HG02840 (cell line): ENCODE measurements at regions not wholly inside any gene's neighbourhood (a gene's known extent, or its start where the extent isn't known, plus 50 kb on each side); places are given as distances from the start of the nearest gene placed in this dataset.
A peak's percentile ranks its signal among the peaks of the same experiment; 100 is the strongest.
"Not testable (repeated sequence)": the region's sequence is repeated elsewhere in the genome, so short reads cannot be mapped to it uniquely, and the experiment has no call there.

Experiments used
- ATAC-seq: cut with Tn5 transposase; IDR thresholded peaks from one replicate; pipeline ENCODE4 v1.9.1; 2021; ENCODE audit warnings: mild to moderate bottlenecking, moderate library complexity, moderate number of reproducible peaks; ENCODE audit not compliant: unreplicated experiment, low FRiP score

DNA sequence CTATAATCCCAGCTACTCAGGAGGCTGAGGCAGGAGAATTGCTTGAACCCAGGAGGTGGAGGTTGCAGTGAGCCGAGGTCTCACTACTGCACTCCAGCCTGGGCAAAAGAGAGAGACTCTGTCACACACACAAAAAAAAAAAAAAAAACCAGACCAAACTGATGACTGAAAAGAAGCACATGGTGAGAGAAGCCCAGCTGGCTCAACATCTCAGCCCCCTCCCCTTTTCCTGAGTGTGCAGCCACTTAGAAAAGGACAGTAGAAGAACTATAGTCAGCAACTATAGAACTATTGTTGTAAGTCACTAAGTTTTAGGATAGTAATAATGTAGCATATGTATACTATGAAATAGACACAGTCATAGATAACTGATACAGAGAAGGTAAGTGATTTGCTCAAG lies 87.2 kb upstream of the RALGPS2 start:
- no peak for ATAC-seq

- ATAC-seq: no peak
Measured at GRCh38 chr1:178639326-178639725, 85.7 kb upstream of the RALGPS2 start.

DNA sequence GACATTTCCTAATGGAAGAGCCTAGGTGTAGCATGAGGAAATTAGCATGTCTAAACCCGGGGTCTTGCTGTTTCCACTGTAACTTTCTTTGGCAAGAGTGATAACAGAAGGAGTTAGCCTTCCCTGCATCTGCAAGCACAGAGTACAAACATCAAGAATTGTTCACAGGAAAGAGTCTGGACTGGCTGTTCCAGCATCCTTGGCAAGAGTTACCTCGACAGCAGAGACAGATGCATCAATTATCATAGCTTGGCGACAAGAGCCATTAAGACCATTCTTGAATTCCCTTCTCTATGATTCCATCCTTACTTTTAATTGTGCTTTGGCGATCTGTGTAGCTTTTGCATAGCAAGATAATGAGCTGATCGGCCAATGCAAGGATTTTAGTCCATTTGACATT lies 82.8 kb upstream of the RALGPS2 start:
- no peak for ATAC-seq

DNA sequence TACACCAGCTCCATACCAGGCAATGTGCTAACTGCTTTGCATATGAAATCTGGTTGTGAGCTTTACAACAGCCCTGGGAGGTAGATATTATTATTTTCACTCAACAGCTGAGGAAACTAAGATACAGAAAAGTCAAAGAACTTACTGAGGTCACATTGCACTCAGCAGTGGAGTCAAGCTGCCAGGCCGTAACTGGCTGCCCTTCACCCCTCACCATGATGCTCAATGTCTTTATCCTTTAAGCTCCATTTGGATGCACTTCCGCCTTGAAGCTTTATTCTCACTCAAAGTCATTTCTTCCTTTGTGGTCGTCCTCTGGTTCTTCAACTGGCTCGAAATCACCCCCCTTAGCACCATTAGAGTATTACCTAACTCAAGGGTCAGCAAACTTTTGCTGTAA lies 81.7 kb upstream of the RALGPS2 start:
- ATAC-seq: no peak

DNA sequence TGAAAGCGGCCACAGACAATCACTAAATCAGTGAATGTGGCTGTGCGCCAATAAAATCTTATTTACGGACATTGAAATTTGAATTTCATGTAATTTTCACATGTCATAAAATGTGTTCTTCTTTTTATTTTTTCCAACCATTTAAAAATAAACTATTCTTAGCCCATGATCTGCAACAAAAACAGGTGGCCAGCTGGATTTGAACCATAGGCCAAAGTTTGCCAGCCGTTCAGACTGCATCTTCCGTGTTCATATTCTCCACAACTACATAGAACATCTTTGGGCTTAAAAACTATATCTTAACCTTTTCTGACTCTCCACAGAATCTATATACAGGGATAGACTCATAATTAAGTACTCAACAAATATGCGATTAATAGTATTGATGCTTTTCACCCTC lies 81.2 kb upstream of the RALGPS2 start:
- no peak for ATAC-seq

DNA sequence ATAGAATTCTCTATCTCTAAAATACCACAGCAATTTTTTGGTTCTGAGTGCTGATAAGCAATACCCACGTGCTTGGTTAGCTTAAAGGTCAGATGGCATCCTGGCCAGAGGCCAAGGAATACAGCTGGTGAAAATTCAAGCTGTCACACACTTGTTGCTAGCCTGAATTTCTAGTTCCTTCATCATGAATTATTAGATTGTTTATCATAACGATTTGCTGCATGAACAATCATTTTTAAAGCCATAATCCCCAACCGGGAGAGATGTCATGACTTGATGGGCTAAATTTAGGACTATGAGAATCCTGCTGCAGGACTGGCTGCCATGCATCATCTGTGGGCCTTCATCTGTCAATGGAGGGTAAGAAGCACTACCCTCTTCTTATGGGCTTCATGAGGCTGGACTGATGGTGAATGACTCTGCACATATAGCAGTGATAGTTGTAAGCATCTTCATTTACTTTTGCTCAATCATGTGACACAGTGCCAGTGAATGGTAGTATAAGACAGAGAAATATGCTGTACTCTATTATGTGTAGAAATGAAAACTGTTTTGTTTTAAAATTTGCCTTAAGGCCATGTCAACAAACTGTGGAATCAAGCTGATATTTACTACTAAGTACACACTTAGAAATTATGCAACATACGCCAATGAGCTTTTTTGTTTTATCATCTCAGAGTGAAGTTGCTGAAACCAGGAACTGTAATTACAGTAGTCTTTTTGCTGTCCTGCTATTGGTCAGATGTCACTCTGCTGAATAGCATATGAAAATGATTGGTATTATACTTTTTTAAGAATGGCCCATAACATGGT lies 80.5 kb upstream of the RALGPS2 start:
- ATAC-seq: no peak

GRCh38 chr1:178645157-178645807 lies 79.8 kb upstream of the RALGPS2 start:
- ATAC-seq: no peak

DNA sequence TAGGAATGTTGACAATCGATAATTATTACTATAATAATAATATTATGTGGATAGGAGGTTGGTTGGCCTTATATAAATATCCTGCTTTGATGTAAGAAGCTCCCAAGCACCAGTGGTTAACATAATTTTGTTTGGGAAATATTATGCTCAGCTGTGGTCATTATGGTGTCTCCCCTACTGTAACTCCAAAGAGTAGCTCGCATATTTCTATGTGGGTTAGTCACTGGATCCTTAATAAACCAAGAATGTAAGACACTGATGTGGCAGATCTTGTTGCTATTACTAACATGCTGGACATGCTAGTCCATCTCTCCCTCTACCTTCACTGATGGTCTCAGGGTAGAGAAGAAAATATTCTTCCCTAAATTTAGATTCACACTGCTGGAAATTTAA lies 79.2 kb upstream of the RALGPS2 start:
- ATAC-seq: no peak

DNA sequence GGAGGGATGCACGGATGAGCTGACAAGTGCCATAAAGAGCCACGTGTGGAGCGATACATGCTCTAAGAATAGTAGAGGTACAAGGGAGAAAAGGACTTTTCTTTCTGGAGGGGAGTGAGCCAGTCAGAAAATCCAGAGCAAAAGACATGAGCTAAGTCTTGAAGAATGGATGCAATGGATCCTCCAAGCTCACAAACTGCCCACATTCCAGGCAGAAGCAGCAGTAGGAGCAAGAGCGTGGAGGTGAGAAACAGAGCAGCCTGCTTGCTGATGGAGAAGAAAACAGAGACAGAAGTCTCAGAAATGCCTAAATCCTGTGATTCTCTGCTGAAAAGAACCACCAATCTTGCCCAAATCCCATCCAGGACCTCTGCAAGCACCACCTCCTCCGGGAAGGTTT lies 78.2 kb upstream of the RALGPS2 start:
- no peak for ATAC-seq

DNA sequence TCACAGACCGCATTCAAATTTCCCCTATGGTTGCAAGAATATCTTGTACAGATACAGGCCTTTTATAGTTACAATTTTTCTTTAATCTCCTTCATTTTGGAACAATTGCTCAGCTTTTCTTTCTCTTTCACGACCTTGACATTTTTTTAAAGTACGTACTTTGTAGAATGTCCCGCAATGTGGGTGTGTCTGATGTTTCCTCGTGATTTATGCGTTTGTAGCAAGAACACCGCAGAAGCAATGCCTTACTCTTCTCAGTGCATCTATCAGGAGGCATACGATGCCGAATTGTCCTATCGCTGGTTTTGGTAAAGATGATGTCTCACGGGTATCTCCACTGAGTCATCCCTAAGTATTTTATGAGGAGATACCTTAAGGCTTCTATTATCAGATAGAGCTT lies 76.9 kb upstream of the RALGPS2 start:
- no peak for ATAC-seq

DNA sequence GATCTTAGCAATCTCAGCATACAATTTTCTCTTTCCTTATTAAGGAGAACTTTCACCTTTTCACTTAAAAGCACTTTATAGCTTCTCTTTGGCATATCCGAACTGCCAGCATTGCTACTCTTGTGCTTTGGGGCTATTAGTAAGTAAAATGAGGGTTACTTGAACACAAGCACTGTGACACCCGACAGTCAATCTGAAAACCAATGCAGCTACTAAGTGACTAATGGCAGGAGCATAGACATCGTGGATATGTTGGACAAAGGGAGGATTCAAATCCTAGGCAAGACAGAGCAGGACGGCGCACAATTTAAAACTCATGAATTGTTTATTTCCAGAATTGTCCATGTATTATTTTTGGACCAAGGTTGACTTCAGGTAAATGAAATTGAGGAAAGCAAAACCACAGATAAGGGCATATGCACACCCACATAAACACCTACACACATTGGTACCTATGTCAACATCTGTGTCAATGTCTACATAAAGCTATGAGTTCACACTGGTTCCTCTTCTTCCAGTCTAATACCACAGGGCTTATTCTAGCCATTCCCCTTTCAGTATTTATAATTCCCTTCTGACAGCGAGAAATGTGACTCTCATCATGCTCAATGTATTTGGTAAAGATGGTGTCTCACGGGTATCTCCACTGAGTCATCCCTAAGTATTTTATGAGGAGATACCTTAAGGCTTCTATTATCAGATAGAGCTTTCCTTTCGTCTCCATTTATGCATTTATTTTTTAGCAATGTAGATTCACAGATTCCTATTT lies 75.3 kb upstream of the RALGPS2 start:
- ATAC-seq: no peak

DNA sequence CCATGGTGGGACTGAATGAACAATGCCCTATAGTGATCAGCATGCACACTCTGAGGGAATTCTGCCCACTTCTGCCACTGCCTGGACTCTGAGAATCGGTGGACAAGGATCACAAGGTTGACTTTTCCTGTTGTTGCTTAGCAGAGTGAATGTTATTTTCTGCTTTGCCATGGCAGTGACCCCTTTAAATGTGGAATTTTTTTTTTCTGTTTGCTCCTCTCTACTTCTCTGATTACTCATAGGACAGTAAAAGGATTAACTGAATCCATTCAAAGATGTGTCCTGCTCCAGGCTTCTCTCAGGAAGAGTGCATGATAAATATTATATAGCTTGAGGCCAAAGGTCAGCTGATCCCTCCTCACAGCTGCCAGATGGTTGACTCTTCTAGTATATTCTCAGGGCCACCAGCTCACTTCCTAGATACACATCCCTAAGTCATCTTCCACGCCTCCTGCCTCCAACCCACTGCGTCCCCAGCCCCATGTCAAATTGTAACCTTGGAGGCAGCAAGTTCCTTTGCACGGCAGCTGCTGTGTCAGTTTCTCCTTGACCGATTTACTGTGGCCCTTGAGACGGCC lies 74.0 kb upstream of the RALGPS2 start:
- no peak for ATAC-seq

DNA sequence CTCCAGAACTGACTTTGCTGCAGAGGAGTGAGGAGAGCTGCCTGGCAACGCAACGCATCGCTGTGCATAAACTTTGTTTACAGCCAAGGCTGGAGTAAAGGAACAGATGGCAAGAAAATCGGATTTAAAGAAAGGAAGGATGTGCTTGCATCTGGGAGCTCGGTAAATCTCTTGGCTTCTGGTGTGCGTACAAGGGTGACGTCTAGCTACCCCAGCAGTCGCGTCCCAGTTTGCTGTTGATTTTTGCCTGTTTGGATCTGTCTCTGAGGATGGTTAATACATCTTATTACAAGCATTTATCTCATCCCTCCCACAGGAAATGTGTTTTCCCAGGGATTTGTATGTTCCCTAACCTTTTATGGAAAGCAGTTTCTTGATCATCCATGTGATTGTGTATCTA lies 73.3 kb upstream of the RALGPS2 start:
- no peak for ATAC-seq

DNA sequence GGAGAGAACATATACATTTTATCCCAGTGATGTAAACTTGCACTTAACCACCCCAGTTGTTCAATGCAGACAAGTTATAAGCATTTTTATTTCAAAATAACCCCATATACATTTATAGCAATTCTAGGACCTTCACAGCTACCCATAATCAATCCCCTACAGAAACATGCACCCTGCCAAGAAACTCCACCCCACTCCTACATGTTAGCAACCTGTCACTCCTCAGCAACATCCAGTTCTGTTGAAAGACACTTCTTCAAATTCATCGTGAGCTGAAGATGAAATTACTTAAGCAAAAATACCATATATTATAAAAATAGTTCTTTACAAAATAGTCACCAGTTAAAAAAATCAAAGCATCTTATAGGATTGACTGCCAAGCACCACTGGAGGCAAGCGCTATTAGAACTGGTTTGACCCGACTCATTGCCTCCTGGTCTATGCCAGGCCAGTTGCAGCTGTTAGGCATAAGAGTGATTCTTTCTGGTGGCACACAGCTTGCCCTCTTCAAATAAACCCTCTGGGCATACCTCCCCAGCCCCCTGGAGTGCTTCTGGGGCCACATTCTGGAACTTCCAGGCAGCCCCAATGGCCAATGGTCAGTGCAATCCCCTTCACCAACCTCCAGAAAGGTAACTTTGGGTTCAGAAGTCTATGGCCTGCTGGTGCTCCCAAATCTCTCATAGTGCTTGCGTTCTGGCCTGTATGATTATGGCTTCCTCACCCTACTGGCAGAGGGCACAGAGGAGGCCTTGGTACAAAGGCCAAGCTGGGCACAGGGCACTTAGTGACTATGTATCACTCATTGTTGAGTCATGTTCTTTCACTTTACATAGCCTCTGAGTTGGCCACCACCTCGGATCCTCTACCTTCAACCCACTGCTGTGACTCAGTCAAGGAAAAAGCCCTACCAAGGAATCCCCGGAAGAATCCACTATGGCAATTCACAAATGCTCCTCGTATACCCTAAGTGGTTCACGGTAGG lies 72.2 kb upstream of the RALGPS2 start:
- ATAC-seq: no peak

DNA sequence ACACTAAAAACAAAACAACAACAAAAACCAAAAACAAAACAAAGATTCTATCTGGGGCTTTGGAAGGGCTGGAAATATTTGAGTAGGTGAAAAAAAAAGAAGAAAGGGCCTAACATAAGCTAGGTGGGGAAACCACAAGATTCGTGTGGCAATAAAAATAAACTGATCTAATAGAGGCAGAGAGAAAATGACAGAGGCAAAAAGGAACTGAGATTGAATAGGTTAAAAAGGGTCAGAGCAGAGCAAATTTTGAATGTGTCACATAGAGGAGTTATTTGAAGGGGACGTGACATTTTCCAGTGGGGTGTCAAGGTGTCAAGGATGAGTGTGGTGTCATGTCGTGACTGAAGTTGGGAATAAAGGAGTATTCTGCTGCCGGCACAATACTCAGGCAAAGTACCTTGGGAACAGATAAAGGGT lies 65.2 kb upstream of the RALGPS2 start:
- ATAC-seq: no peak

- no peak for ATAC-seq
Measured at GRCh38 chr1:178660461-178660860, 64.6 kb upstream of the RALGPS2 start.

DNA sequence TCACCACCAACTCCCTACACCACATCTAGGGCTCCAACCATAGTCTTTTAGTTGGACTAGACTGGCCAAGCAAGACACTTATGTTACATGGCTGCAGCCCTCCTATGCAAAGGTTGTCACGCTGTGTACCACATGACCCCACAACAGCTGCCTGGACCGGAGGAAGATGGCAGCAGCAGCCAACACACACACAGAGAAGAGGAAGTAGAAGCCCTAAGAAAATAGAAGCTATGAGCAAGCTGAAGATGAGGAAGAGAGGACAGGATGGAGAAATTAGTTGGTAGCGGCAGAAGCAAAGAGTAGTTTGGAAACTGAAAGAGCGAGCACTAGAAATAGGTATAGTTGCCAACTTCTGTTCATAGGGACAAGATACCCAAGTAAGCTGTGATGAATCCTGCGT lies 60.8 kb upstream of the RALGPS2 start:
- ATAC-seq: peak; percentile 67

GRCh38 chr1:178665579-178665978 lies 59.5 kb upstream of the RALGPS2 start:
- ATAC-seq: no peak

DNA sequence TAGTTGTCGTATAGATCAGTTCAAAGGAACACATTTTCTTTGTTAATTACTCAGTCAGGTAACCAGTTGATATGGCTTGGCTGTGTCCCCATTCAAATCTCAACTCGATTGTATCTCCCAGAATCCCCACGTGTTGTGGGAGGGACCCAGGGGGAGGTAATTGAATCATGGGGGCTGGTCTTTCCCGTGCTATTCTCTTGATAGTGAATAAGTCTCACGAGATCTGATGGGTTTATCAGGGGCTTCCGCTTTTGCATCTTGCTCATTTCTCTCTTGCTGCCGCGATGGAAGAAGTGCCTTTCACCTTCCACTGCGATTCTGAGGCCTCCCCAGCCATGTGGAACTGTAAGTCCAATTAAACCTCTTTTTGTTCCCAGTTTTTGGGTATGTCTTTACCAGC lies 58.2 kb upstream of the RALGPS2 start:
- not testable (repeated sequence) for ATAC-seq

- ATAC-seq: no peak
Measured at GRCh38 chr1:178672434-178672833, 52.6 kb upstream of the RALGPS2 start.
